WTC11 (cell line): ENCODE measurements at regions not wholly inside any gene's neighbourhood (a gene's known extent, or its start where the extent isn't known, plus 50 kb on each side); places are given as distances from the start of the nearest gene placed in this dataset.

Source experiments
- ATAC-seq: fragments of 200-7000 bp; cut with Tn5 transposase; 2 replicates; pipeline ENCODE4 v1.10.0; 2021; ENCODE audit warnings: mild to moderate bottlenecking, moderate library complexity
- CTCF ChIA-PET: fragments of 300-600 bp; sonication (Branson Sonifier 250); formaldehyde crosslinking; loops from one replicate; lab custom pipeline; 2021; ENCODE audit warnings: antibody characterized with exemption; lab: Charles Lee
- POLR2A ChIA-PET: fragments of 350-600 bp; sonication (Branson Sonifier 250); formaldehyde crosslinking; loops from one replicate; lab custom pipeline; 2021; ENCODE audit warnings: antibody characterized with exemption; lab: Charles Lee
- DNase-seq: peaks from one replicate; pipeline ENCODE4 v3.0.0; 2021; ENCODE audit warnings: low spot score
- H3K27ac Mint-ChIP-seq: 2 replicates; pipeline ENCODE4 v1.8.0; 2021; ENCODE audit warnings: mixed read lengths
- H3K27me3 Mint-ChIP-seq: 2 replicates; pipeline ENCODE4 v1.8.0; 2021; ENCODE audit warnings: low read depth, mild to moderate bottlenecking, moderate library complexity, mixed read lengths
- H3K36me3 Mint-ChIP-seq: 2 replicates; pipeline ENCODE4 v1.8.0; 2021; ENCODE audit warnings: mixed read lengths
- H3K4me1 Mint-ChIP-seq: 2 replicates; pipeline ENCODE4 v1.8.0; 2022; ENCODE audit warnings: mixed read lengths
- H3K4me3 Mint-ChIP-seq: 2 replicates; pipeline ENCODE4 v1.8.0; 2021; ENCODE audit warnings: mild to moderate bottlenecking, moderate library complexity, mixed read lengths
- H3K9me3 Mint-ChIP-seq: 2 replicates; pipeline ENCODE4 v1.8.0; 2021; ENCODE audit warnings: mixed read lengths
- EMX1 ChIP-seq: fragments of 250-450 bp; sonication (Bioruptor Pico); IDR thresholded peaks from 2 replicates; pipeline ENCODE4 v1.8.0; 2021; ENCODE audit warnings: mild to moderate bottlenecking
- JUN ChIP-seq: sonication (generic); formaldehyde crosslinking; IDR thresholded peaks from 2 replicates; pipeline ENCODE4 v1.8.0; 2023; ENCODE audit warnings: mild to moderate bottlenecking, missing genetic modification reagents
- NFATC4 ChIP-seq: fragments of 250-450 bp; sonication (Bioruptor Pico); IDR thresholded peaks from 2 replicates; pipeline ENCODE4 v1.9.0; 2021; ENCODE audit warnings: mild to moderate bottlenecking
- NR1H2 ChIP-seq: sonication (generic); formaldehyde crosslinking; IDR thresholded peaks from 2 replicates; pipeline ENCODE4 v1.9.0; 2021; ENCODE audit warnings: mild to moderate bottlenecking, moderate library complexity, missing genetic modification reagents
- NR2C2 ChIP-seq: sonication (generic); formaldehyde crosslinking; IDR thresholded peaks from 2 replicates; pipeline ENCODE4 v1.8.0; 2022; ENCODE audit warnings: mild to moderate bottlenecking, missing genetic modification reagents
- OVOL2 ChIP-seq: fragments of 250-450 bp; sonication (Bioruptor Pico); IDR thresholded peaks from 2 replicates; pipeline ENCODE4 v1.9.0; 2021; ENCODE audit warnings: mild to moderate bottlenecking, borderline replicate concordance
- PREB ChIP-seq: sonication (generic); formaldehyde crosslinking; IDR thresholded peaks from 2 replicates; pipeline ENCODE4 v1.8.1; 2022; ENCODE audit warnings: mild to moderate bottlenecking, missing genetic modification reagents, moderate library complexity, borderline replicate concordance
- PRRX2 ChIP-seq: fragments of 250-450 bp; sonication (Bioruptor Pico); IDR thresholded peaks from 2 replicates; pipeline ENCODE4 v1.8.0; 2021; ENCODE audit warnings: mild to moderate bottlenecking
- STAT6 ChIP-seq: sonication (generic); formaldehyde crosslinking; conservative IDR thresholded peaks from 2 replicates; pipeline ENCODE4 v1.8.1; 2023; ENCODE audit warnings: mild to moderate bottlenecking, low read depth, missing genetic modification reagents, moderate library complexity
- TCF7 ChIP-seq: sonication (generic); formaldehyde crosslinking; IDR thresholded peaks from 2 replicates; pipeline ENCODE4 v1.8.0; 2022; ENCODE audit warnings: mild to moderate bottlenecking, low read depth, missing genetic modification reagents, moderate library complexity
- TEAD1 ChIP-seq: sonication (generic); formaldehyde crosslinking; IDR thresholded peaks from 2 replicates; pipeline ENCODE4 v1.8.0; 2022; ENCODE audit warnings: mild to moderate bottlenecking, missing genetic modification reagents
- TEAD4 ChIP-seq: sonication (generic); formaldehyde crosslinking; IDR thresholded peaks from 2 replicates; pipeline ENCODE4 v1.8.0; 2022; ENCODE audit warnings: mild to moderate bottlenecking, missing genetic modification reagents
- ZNF138 ChIP-seq: sonication (generic); formaldehyde crosslinking; conservative IDR thresholded peaks from 2 replicates; pipeline ENCODE4 v1.8.1; 2022; ENCODE audit warnings: mild to moderate bottlenecking, moderate library complexity, missing genetic modification reagents
- ZNF281 ChIP-seq: sonication (generic); formaldehyde crosslinking; IDR thresholded peaks from 2 replicates; pipeline ENCODE4 v1.8.0; 2023; ENCODE audit warnings: mild to moderate bottlenecking, missing genetic modification reagents
- TF ChIP-seq, protein P1 (sequence below): fragments of 250-450 bp; sonication (Bioruptor Pico); IDR thresholded peaks from 2 replicates; pipeline ENCODE4 v1.9.0; 2021; ENCODE audit warnings: mild to moderate bottlenecking
- TF ChIP-seq, protein P2 (sequence below): sonication (generic); formaldehyde crosslinking; IDR thresholded peaks from 2 replicates; pipeline ENCODE4 v1.8.1; 2022; ENCODE audit warnings: missing genetic modification reagents, borderline replicate concordance
- TF ChIP-seq, protein P3 (sequence below): sonication (generic); formaldehyde crosslinking; IDR thresholded peaks from 2 replicates; pipeline ENCODE4 v1.8.1; 2023; ENCODE audit warnings: mild to moderate bottlenecking, moderate library complexity, missing genetic modification reagents

- TF ChIP-seq STAT6 (CRISPR knock-in tag) = no peak
- no peak for TF ChIP-seq PREB (CRISPR knock-in tag)
- TF ChIP-seq, protein P1, sequence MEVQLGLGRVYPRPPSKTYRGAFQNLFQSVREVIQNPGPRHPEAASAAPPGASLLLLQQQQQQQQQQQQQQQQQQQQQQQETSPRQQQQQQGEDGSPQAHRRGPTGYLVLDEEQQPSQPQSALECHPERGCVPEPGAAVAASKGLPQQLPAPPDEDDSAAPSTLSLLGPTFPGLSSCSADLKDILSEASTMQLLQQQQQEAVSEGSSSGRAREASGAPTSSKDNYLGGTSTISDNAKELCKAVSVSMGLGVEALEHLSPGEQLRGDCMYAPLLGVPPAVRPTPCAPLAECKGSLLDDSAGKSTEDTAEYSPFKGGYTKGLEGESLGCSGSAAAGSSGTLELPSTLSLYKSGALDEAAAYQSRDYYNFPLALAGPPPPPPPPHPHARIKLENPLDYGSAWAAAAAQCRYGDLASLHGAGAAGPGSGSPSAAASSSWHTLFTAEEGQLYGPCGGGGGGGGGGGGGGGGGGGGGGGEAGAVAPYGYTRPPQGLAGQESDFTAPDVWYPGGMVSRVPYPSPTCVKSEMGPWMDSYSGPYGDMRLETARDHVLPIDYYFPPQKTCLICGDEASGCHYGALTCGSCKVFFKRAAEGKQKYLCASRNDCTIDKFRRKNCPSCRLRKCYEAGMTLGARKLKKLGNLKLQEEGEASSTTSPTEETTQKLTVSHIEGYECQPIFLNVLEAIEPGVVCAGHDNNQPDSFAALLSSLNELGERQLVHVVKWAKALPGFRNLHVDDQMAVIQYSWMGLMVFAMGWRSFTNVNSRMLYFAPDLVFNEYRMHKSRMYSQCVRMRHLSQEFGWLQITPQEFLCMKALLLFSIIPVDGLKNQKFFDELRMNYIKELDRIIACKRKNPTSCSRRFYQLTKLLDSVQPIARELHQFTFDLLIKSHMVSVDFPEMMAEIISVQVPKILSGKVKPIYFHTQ (CRISPR knock-in tag) = no peak
- no peak for TF ChIP-seq EMX1 (CRISPR knock-in tag)
- TF ChIP-seq NR1H2 (CRISPR knock-in tag) = no peak
- no peak for TF ChIP-seq TCF7
- TF ChIP-seq OVOL2 = no peak
- TF ChIP-seq, protein P2, sequence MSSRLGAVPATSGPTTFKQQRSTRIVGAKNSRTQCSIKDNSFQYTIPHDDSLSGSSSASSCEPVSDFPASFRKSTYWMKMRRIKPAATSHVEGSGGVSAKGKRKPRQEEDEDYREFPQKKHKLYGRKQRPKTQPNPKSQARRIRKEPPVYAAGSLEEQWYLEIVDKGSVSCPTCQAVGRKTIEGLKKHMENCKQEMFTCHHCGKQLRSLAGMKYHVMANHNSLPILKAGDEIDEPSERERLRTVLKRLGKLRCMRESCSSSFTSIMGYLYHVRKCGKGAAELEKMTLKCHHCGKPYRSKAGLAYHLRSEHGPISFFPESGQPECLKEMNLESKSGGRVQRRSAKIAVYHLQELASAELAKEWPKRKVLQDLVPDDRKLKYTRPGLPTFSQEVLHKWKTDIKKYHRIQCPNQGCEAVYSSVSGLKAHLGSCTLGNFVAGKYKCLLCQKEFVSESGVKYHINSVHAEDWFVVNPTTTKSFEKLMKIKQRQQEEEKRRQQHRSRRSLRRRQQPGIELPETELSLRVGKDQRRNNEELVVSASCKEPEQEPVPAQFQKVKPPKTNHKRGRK (CRISPR knock-in tag) = no peak
Measured at GRCh38 chr7:51970961-51971665, 654.5 kb upstream of the COBL start (continued).

- Mint-ChIP-seq H3K27ac (no peak overlapping the region), H3K36me3 (no peaks in the 10 kb centered on the region), H3K27me3 (peaks cover 92% of the 10 kb centered on the region), H3K4me3 (no peak overlapping the region), H3K9me3 (peaks cover 5% of the 10 kb centered on the region; the same call in 1 of the 2 replicates), H3K4me1 (peaks cover 2% of the 10 kb centered on the region; the same call in 1 of the 2 replicates)
- POLR2A ChIA-PET = no interaction called here
- CTCF ChIA-PET = no interaction called here
- TF ChIP-seq TEAD1 (no peak), ZNF138 (no peak), JUN (CRISPR knock-in tag) (no peak), NR2C2 (CRISPR knock-in tag) (no peak), PRRX2 (CRISPR knock-in tag) (no peak), ZNF281 (CRISPR knock-in tag) (no peak), NFATC4 (CRISPR knock-in tag) (no peak), TEAD4 (CRISPR knock-in tag) (no peak)
- TF ChIP-seq, protein P3, sequence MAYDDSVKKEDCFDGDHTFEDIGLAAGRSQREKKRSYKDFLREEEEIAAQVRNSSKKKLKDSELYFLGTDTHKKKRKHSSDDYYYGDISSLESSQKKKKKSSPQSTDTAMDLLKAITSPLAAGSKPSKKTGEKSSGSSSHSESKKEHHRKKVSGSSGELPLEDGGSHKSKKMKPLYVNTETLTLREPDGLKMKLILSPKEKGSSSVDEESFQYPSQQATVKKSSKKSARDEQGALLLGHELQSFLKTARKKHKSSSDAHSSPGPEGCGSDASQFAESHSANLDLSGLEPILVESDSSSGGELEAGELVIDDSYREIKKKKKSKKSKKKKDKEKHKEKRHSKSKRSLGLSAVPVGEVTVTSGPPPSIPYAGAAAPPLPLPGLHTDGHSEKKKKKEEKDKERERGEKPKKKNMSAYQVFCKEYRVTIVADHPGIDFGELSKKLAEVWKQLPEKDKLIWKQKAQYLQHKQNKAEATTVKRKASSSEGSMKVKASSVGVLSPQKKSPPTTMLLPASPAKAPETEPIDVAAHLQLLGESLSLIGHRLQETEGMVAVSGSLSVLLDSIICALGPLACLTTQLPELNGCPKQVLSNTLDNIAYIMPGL = no peak
- no peak for ATAC-seq
- DNase-seq = no peak
Measured at GRCh38 chr7:51968461-51968860, 651.9 kb upstream of the COBL start.
